ENCODE measurements at regions not wholly inside any gene's neighbourhood (a gene's known extent, or its start where the extent isn't known, plus 50 kb on each side); places are given as distances from the start of the nearest gene placed in this dataset.
"Not testable (repeated sequence)": the region's sequence is repeated elsewhere in the genome, so short reads cannot be mapped to it uniquely, and the experiment has no call there.

DNA sequence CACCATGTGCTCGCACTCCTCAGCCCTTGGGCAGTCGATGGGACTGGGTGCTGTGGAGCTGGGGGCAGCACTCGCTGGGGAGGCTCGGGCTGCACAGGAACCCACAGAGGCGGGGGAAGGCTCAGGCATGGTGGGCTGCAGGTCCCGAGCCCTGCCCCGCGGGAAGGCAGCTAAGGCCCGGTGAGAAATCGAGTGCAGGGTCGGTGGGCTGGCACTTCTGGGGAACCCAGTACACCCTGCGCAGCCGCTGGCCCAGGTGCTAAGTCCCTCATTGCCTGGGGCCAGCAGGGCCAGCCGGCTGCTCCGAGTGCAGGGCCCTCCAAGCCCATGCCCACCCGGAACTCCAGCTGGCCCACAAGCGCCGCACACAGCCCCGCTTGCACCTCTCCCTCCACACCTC, 138.6 kb upstream of the SEMA3C start:
- DNase-seq (ENCODE audit: low read depth, low spot score) = not testable (repeated sequence)

DNA sequence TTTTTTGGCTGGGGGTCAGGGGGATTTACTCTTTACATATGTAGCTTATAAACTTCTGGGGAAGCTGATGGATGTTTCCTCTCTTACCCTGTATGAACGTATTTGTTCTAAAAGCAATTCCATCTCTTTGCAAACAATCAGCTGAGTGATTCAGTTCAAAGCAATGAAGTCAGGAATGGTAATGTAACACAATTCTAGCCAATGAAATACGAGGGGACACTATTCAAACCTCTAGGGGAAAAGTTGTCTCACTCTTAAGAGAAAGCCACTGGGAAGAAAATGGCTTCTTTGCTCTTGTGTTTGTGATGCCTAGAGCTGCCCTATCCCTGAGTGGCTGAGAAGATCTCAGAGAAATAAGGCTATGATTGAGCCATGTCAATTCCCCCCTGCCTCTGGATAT, 134.8 kb upstream of the SEMA3C start:
- DNase-seq (ENCODE audit: low read depth, low spot score) = peak; percentile 39

DNA sequence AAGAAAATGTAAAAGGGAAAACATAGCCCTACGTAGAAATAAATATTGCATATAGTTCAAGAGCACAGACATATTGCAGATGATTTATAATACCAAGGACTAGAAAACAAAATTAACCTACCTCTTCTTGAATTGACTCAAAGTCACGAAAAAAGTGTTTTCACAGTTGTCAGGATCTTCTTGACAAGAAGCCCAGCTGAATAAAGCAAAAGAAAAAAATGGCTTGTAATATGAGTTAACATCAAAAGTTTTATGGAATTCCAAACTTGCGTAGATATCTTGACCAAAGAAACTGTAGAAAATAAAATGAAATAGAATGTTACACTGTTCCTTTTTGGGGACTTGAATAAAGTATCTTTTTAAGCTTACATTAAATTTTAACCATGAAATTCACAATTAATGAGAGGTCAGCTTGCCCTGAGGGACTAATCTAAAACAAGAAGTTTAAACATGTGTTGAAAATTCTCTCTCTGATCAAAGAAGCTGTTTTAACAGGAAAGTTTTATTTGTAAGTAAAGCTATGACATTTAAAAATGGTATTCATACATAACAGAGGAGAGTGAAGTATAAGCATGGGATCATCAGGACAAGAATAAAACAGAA, 133.1 kb upstream of the SEMA3C start:
- no peak for DNase-seq (ENCODE audit: low read depth, low spot score)

DNA sequence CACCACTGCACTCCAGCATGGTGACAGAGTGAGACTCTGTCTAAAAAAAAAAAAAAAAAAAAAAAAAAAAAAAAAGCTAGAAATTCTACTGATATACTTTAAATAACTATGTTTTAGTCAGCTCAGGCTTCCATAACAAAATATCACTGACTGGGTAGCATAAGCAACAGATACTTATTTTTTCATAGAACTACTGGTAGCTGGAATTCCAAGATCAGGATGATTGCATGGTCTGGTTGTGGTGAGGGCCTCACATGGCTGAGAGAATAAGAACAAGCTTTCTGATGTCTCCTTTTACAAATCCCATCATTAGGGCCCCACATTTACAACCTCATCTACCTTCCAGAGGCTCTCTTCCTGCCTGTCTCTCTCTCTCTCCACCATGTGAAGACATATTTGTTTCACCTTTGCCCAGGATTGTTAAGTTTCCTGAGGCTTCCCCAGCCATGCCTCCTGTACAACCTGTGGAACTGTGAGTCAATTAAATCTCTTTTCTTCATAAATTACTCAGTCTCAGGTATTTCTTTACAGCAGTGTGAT, 126.7 kb upstream of the SEMA3C start:
- no peak for DNase-seq (ENCODE audit: low read depth, low spot score)

DNA sequence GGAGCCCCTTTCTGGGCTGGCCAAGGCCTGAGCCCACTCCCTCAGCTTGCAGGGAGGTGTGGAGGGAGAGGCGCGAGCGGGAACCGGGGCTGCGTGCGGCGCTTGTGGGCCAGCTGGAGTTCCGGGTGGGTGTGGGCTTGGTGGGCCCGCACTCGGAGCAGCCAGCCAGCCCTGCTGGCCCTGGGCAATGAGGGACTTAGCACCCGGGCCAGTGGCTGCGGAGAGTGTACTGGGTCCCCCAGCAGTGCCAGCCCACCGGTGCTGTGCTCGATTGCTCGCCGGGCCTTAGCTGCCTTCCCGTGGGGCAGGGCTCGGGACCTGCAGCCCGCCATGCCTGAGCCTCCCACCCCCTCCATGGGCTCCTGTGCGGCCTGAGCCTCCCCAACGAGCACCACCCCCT, 123.8 kb upstream of the SEMA3C start:
- not testable (repeated sequence) for DNase-seq (ENCODE audit: low read depth, low spot score)

DNA sequence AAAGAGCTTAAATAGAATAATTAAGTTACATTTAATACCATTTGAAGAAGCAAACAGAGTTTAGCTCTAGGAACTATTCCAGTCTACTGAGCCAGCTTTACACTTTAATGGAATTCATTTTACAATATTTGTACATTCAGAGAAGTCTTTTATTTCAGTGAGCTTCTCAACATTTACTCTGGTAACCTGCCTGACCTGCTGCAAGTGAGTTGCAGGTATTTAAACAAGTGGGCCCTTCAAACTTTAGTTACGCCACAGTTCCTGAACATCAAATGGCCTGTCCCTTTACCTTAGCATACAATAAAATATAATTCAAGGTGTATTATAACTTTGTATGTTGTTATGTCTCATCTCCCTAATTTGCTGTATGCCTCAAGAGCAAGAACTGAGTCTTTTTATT, 121.6 kb upstream of the SEMA3C start:
- no peak for DNase-seq (ENCODE audit: low read depth, low spot score)

DNA sequence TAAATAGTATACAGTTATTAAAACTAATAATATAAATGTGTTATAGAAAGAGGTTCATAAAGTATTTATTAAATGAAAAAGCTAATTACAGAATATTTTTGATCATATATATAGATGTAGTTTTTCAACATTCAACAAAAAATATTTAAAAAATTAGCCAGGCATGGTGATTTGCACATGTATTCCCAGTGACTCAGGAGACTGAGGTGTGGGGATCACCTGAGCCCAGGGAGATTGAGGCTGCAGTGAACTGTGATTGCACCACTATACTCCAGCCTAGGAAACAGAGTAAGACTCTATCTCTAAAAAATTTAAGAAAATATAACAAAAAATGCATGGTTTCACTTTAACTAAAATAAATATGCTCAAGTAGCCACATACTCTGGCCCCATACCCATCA, 118.0 kb upstream of the SEMA3C start:
- DNase-seq (ENCODE audit: low read depth, low spot score) = no peak

DNA sequence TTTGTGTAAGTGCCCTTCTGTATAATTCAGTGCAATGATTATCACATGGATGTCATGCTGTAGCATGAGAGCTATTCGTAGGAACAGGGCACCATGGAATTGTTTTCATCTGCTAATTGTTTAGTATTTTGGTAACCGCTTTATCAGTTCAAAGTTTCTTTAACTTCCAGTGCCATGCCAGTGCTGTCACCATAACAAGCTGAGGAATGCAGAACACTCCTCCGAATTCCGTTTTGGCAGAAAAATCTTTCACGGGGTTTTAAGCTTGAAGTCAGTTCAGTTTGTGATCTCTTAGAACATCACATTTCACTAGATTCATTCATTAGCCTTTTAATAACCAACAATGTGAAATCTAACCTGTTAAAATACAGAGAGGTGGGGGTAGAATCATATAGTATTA, 117.2 kb upstream of the SEMA3C start:
- DNase-seq (ENCODE audit: low read depth, low spot score) = peak; percentile 26

- DNase-seq (ENCODE audit: low read depth, low spot score) = no peak
Observed at GRCh38 chr7:81031996-81032395, 113.1 kb upstream of the SEMA3C start.

DNA sequence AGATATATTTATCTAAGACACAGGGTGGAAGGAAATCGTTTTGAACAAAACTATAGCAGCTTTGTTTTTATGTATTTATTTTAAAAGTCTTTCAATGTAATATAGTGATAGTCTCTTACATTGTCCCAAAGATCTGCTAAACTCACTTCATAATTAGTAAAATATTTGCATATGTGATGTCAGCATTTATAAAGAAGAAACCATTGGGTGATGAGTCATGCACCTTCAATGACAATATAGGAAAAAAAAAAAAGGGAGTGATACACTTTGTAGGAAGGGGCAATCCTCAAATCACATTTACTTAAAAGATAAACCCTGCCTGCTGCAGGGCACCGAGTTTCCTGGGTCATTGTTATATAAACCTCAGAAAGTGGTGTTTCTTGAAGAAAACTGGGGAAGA, 112.4 kb upstream of the SEMA3C start:
- no peak for DNase-seq (ENCODE audit: low read depth, low spot score)

- no peak for DNase-seq (ENCODE audit: low read depth, low spot score)
Observed at GRCh38 chr7:81030472-81030871, 111.6 kb upstream of the SEMA3C start.

GRCh38 chr7:81029511-81029910, 110.7 kb upstream of the SEMA3C start:
- DNase-seq (ENCODE audit: low read depth, low spot score) = no peak

DNA sequence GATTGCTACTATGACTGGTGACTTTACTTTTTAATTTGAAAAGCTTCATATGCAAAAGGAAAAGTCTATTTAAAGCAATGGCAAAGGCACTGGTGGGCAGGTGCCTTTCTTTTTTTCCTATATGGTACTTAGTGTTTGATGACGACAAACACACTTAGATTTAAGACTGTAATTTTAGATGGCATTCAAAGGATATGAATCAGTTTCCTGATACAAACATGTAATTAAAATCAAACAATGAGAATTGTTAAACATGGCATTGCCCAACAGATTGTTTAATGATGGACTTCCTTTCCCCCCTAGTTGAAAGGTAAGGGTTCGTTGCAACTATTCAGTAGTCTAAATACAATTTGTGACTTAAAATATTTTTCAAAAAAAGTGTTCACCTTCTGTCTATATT, 106.5 kb upstream of the SEMA3C start:
- DNase-seq (ENCODE audit: low read depth, low spot score) = no peak

GRCh38 chr7:81014908-81015307, 96.1 kb upstream of the SEMA3C start:
- no peak for DNase-seq (ENCODE audit: low read depth, low spot score)

- no peak for DNase-seq (ENCODE audit: low read depth, low spot score)
Observed at GRCh38 chr7:81014266-81014665, 95.4 kb upstream of the SEMA3C start.

- DNase-seq (ENCODE audit: low read depth, low spot score) = peak; percentile 56
Observed at GRCh38 chr7:81013083-81013817, 94.4 kb upstream of the SEMA3C start.

GRCh38 chr7:81008901-81009300, 90.0 kb upstream of the SEMA3C start:
- DNase-seq (ENCODE audit: low read depth, low spot score) = no peak

DNA sequence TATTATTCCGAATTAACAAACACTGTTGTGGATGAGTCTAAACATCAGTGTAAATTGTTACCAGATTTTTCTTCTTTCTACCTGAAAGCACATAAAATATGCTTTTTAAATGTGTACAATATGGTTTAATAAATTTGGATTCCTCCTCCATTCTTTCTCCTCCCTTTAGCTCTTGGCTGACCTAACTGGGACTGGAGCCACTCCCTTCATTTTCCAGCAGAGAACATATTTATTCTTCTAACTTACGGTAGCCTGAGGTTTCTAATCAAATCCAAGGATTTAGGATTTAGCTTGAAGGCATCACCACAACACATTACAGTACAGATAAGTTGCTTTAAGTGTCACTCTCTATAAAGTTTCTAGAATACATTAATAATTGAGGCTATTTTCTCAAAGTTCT, 88.2 kb upstream of the SEMA3C start:
- no peak for DNase-seq (ENCODE audit: low read depth, low spot score)

GRCh38 chr7:81005254-81005653, 86.4 kb upstream of the SEMA3C start:
- no peak for DNase-seq (ENCODE audit: low read depth, low spot score)

GRCh38 chr7:81004098-81004497, 85.2 kb upstream of the SEMA3C start:
- peak; percentile 79 for DNase-seq (ENCODE audit: low read depth, low spot score)

- DNase-seq (ENCODE audit: low read depth, low spot score) = no peak
Observed at GRCh38 chr7:81003326-81003725, 84.5 kb upstream of the SEMA3C start.

DNA sequence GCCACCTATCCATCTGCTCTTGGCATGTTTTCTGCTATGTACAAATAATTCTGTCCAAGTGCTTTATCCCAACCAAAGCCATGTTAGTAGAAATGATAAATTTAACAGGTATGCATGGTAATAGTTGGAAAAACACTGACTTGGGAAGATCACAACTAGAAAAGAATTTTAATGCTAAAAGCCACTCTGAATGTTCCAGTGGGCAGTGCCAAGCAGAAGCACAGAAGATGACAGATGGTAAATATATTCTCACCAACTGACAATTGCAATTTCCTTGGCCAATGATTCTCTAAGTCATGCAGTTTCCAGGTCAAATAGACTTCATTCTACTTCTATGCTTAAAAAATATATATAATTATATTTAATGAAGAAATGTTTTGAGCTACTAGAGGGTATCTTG, 83.6 kb upstream of the SEMA3C start:
- no peak for DNase-seq (ENCODE audit: low read depth, low spot score)

DNA sequence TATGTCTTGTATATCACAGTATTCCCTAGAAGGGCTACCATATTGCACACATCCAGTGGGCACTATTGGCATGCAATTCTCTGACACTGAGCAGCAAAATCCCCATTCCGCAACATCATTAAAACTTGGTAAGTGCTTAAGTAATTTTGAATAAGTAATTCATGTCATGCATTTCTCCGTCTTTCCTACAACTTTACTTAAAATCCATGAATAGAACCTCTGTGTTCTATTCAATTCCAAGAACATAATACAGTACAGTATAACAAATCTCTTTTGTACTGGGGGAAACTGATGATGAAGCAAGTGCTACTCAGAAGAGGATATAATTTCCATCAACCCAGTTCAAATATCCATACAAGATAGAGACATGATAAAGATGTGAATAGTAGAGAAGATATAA, 80.9 kb upstream of the SEMA3C start:
- DNase-seq (ENCODE audit: low read depth, low spot score) = no peak
